HL-60 (cell line): ENCODE measurements at regions not wholly inside any gene's neighbourhood (a gene's known extent, or its start where the extent isn't known, plus 50 kb on each side); places are given as distances from the start of the nearest gene placed in this dataset.

Experiments used
- CTCF ChIP-seq: IDR thresholded peaks from one replicate; pipeline ENCODE4 v1.5.1; 2011; ENCODE audit warnings: low read length, control low read depth, inconsistent platforms; ENCODE audit not compliant: insufficient read depth
- GABPA ChIP-seq: IDR thresholded peaks from 2 replicates; pipeline ENCODE4 v1.6.1; 2012; ENCODE audit warnings: low read depth
- POLR2AphosphoS5 ChIP-seq: IDR thresholded peaks from 2 replicates; pipeline ENCODE4 v1.6.1; 2012; ENCODE audit warnings: low read depth
- SPI1 ChIP-seq: IDR thresholded peaks from 2 replicates; pipeline ENCODE4 v1.6.1; 2012; ENCODE audit warnings: low read depth, mild to moderate bottlenecking, borderline replicate concordance
- TF ChIP-seq, protein P1 (sequence below): IDR thresholded peaks from 2 replicates; pipeline ENCODE4 v1.6.1; 2012; ENCODE audit warnings: low read depth; ENCODE audit not compliant: insufficient replicate concordance

GRCh38 chr13:33544308-33544707, 258.8 kb upstream of the STARD13 start:
- no peak for TF ChIP-seq CTCF
- TF ChIP-seq, protein P1, sequence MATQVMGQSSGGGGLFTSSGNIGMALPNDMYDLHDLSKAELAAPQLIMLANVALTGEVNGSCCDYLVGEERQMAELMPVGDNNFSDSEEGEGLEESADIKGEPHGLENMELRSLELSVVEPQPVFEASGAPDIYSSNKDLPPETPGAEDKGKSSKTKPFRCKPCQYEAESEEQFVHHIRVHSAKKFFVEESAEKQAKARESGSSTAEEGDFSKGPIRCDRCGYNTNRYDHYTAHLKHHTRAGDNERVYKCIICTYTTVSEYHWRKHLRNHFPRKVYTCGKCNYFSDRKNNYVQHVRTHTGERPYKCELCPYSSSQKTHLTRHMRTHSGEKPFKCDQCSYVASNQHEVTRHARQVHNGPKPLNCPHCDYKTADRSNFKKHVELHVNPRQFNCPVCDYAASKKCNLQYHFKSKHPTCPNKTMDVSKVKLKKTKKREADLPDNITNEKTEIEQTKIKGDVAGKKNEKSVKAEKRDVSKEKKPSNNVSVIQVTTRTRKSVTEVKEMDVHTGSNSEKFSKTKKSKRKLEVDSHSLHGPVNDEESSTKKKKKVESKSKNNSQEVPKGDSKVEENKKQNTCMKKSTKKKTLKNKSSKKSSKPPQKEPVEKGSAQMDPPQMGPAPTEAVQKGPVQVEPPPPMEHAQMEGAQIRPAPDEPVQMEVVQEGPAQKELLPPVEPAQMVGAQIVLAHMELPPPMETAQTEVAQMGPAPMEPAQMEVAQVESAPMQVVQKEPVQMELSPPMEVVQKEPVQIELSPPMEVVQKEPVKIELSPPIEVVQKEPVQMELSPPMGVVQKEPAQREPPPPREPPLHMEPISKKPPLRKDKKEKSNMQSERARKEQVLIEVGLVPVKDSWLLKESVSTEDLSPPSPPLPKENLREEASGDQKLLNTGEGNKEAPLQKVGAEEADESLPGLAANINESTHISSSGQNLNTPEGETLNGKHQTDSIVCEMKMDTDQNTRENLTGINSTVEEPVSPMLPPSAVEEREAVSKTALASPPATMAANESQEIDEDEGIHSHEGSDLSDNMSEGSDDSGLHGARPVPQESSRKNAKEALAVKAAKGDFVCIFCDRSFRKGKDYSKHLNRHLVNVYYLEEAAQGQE: no peak
- TF ChIP-seq POLR2AphosphoS5: no peak
- TF ChIP-seq GABPA: no peak
- no peak for TF ChIP-seq SPI1
